ENCODE measurements at regions not wholly inside any gene's neighbourhood (a gene's known extent, or its start where the extent isn't known, plus 50 kb on each side); places are given as distances from the start of the nearest gene placed in this dataset.
A peak's percentile ranks its signal among the peaks of the same experiment; 100 is the strongest.
"Not testable (repeated sequence)": the region's sequence is repeated elsewhere in the genome, so short reads cannot be mapped to it uniquely, and the experiment has no call there.

DNA sequence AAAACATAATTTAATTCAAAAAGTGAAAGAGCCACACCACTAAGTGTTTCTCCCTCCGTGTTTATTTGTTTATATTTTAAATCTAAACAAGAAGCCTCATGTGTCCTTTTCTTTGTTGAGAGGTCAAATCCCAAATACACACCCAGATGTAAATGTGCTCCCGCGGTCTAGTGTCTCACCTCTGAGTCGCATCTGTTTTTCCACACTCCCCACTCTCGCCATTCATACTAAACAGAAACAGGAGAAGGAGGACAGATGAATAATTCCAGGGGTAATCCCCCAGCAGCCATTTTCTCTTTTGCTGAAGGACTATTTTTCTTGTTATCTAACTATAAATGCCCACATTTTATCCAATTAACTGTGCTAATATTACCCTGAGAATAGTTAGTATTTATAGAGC lies 361.6 kb upstream of the RIOK2 start:
- DNase-seq (ENCODE audit: low read depth), result no peak

DNA sequence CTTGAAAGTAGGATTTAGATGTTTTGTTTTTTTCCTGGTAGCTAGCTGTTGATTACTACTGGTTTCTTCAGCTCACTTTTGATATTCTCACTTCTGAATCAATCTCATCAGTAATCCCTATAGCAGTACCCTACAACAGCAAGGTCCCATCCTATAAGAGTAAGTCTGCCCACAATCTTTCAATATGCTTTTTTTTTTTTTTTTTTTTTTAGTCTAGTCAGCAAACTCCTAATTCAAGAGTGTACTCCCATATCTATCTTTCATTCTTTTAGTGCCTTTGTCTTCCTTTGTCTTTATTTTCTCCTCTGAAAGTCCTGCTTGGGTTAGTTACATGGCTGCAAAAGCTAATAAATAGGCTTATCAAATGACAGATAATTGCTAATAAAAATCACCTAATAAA lies 362.4 kb upstream of the RIOK2 start:
- DNase-seq (ENCODE audit: low read depth), result no peak

DNA sequence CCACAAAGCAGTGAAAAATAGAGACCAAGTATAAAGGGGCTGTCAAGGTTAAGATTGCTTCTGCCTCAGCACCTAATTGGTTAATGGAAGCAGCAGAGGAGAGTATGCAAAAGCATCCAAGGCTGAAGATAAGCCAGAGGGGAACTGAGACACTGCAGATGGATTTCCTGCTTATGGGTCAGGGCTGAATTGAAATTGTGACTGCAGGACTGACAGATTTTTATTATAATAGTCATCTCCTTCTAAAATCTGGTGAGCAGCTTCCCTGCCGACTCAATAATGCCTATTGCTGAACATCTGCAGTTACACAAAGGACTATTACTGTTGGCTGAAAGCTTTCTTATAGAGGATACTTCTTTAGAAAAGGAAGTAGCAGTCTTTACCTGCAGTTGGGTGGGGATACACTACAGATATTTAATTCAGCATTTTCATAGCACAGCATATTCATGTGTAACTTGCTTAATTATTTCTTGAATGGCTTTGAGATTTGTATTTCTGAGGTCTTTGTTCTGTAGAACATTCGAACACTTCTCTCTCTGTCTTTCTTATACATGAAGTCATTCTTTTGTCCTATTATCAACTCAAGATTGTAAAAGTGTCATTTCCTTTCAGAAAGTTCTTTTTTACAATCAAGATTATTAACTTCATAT lies 363.0 kb upstream of the RIOK2 start:
- DNase-seq (ENCODE audit: low read depth), result no peak

DNA sequence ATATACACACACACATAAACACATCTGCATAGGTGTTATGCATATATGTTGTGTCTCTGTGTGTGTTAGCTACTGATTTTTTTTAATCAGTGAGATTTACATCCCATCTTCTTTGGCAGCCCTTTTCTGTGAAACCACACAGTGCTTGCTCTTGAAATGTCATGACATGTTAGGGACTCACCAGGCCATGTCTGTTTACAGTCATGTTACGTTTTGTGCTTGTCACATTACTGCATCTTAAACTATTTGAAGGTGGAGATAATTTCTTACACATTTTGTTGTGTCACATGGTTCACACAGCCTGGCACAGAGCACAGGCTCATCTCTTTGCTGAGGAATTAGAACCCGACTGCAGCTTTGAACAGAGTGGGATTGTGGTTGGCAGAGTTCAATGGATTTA lies 364.4 kb upstream of the RIOK2 start:
- no peak for DNase-seq (ENCODE audit: low read depth)

DNA sequence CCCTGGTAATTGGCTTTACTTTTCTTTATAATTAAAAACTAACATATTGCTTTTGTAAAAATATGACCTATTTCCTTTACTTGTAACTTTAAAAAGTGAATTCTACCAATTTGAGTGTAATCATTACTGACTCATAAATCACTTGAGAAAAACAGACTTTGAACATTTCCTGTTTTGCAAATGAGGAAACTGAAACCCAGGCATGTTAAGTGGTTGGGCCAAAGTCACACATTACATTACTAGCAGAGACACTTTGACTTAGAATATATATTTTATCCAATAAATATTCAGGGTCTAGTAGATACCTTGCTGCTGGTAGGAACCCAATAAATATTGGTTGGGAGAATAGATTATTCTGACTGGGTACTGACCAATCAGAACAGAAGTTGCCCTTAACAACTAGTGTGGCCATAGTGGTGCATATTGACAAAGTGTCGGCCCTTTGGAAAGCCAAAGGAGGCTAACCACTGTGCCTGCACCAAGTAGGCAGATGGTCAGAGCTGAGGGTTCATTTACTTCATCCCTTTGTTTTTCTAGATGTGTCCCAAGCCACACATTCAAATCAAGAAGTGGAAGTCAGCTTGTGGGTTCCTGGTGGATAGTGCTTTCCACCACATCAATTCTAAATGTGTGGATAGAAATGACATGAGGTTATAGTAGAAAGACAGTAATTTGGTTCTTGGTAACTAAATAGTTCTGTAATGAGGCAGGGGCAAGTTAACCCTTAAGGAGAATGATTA lies 365.1 kb upstream of the RIOK2 start:
- DNase-seq (ENCODE audit: low read depth), result no peak

DNA sequence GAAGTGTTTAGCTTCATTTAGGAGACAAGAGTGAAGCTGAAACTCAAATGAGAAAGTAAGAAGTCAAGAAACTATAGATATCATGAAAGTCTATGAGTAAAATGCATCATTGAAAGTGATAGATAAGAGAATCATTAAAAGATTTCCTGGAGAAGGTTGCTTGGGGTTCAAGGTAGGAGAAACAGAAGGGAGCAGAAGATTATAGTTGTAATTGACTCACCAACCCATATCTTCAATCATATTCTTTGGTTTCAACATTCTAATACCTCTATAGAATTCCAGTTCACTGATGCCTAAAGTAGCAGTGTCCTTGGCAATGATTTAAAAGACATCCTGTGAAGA lies 365.7 kb upstream of the RIOK2 start:
- no peak for DNase-seq (ENCODE audit: low read depth)

DNA sequence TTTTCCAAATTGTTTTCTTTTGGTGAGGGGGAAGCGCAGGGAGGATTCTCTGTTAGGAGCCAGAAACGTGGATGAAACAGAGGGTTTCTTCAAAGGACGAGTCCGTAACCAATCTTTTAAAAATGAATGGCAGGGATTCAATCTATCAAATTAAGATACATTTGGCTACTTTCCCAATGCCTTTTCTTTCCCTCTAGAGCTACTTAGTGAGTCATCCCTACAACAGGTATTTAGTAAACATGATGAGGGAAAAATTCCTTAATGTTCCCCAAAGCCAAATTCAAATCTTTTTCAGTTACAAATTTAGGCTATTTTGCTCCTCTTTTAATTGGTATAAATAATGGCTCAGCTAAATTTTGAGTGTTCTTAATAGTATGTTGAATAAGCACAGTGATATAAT lies 366.4 kb upstream of the RIOK2 start:
- no peak for DNase-seq (ENCODE audit: low read depth)

DNA sequence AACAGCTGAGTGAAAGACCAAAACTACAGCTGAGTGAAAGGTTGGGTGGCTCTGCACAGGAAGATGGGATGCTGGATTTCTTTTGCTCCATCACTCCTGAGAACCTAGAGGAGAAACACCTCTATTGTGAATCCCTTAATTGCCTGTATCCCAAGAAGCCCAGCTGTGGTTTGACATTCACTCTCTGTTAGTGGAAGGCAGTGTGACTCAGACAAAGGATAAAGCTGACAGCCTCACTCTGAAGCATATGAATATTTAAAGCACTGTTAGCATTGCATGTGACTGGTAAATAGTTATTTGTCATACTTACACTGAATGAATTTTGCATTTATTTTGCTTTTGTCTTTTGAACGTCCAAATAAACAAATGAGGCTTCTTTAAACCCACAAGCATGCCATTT lies 367.1 kb upstream of the RIOK2 start:
- DNase-seq (ENCODE audit: low read depth), result peak; percentile 61

DNA sequence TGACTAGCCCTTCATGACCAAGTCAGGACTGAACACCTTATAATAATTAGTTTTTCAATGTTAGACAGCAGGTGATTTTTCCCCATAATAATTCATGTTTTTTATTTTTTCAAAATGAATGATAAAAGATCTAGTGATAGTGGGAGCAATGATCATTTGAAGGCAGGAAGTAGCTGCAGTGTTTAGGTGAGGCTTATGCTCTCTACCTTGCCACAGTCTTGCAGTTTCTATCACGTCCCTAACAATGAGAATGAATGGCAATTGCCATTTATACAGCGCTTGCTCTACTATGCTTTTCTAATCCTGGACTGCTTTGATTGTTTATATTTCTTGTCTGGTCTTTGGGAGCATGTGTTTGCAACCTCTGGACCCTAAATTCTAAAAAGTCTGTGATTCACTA lies 367.8 kb upstream of the RIOK2 start:
- no peak for DNase-seq (ENCODE audit: low read depth)

DNA sequence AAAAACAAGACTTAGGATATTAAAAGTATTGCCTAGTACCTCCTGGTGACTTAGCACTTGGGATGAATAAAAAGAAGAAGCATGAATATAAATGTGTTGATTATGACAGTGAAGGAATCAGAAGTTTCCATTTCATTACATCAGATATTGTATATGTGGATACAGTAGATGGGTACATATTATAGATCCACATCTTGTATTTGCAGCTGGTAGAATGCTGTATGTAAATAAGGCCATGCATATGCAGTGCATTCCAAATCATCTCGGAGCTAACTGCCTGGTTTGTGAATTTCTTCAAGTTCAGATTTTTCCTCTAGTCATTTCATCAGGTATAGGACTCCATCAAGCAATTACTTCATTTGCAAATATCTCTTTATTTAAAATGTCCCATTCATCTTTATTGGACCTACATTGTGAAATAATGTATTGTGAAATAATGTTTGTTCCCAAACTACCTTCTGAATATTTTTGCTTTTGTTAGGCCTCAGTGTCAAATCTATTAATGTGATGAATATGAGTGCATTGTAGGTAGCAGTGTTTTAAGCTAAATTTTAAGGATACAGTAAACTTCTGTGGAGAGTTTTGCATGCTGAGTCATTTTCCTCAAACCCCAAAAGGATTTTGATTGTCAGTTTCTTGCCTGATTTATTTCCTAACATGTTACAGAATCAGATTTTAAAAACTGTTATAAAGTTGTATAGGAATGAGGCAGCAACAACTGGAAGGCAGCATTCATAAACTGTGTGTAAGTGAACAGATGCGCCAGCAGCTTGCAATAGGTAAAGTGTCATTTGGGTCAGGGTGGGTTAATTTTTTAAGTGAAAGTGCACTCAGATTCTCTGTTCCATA lies 370.8 kb upstream of the RIOK2 start:
- peak; percentile 77 for DNase-seq (ENCODE audit: low read depth)

DNA sequence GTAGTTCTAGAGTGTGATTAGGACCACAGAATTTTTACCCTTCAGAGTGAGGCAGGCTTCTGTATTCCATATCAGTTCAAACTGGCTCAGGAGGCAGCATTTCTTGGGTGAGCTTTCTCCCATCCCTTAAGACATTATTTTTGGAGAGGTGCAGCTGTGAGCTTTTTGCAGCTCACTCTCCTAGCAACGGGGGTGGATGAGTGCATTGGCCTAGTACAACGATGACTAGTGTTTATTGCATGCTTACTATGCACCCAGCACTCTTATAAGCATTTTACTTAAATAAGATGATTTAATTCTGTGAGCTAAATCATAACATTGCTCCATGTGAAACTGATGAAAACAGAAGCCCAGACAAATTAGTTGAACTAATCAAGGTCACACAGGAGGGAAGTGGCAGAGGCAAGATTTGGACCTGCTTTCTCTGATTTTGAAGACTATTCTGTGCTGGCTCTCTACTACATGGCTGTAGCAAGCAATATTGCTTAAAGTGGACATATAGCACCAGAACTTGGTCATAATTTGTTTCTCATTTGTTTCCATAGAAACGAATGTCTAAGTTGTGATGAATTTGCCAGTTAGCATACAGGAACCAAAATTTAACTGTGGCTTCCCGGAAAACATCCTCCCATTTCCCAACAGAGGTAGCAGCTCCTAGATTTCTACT lies 372.1 kb upstream of the RIOK2 start:
- peak; percentile 44 for DNase-seq (ENCODE audit: low read depth)

DNA sequence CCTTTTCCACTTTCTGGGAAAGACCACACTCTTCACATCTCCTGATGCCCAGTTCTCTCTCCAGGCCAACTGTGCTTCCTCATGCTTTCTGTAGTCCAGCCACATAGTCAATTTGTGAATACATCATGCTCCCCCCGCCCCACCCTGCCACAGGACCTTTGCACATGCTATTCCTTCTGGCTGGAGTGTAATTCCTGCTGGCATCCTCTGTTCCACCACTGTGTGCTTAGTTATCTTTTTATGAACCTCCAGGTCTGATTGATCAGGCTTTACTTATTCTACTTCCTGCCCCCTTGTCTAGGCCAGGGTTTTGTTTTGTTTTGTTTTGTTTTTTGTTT lies 372.6 kb upstream of the RIOK2 start:
- no peak for DNase-seq (ENCODE audit: low read depth)

DNA sequence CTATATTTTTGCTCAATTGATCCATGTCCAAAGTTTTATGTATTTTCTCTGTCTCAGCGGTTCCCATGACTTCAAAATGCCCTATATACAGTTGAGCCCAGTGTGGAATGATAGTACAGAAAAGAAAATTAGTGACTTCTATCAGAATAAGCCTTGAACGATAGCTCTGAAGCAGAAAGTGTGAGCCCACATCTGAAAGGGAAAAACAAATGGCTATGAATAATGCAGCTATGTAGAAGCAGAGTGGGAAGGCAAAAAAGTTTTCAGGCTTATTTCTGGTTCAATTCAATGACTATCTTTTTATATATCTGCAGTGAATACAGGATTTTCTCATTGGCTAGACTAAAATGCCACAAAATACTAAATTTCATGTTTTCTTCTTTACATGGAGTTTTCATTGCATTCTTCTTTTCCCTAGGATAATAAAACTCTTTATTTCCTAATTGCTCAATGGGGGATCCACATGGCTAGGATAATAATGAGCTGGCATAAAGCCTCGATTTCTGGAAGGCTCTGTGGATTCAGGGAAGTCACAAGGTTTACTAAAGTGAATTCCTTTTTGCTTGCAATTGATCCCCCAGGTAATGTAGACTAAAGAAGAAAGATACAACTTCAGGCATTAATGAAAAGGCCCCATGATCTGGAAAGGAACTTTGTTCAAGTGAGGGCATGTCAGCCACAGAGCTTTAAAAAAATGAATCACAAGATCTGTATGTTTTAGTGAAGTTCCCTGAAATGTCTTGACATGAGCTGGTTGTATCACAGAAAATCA lies 377.0 kb upstream of the RIOK2 start:
- no peak for DNase-seq (ENCODE audit: low read depth)

DNA sequence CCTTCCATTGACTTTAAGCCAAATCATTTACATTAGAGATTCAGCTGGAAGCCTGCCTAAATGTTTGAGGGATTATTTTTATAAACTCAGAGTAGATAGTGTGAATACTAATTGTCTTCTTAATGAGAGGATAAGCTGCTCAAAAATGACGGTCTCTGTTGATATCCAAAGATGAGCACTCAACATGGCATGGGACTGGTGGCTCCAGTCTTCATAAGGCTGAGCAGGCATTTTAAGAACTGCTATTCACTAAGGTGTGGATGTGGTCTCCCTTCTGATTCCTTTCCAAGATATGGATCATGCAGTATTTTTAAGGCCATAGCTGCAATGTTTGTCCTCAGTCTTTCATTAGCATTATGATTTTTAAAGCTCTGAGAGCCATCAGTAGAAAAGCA lies 377.5 kb upstream of the RIOK2 start:
- no peak for DNase-seq (ENCODE audit: low read depth)

DNA sequence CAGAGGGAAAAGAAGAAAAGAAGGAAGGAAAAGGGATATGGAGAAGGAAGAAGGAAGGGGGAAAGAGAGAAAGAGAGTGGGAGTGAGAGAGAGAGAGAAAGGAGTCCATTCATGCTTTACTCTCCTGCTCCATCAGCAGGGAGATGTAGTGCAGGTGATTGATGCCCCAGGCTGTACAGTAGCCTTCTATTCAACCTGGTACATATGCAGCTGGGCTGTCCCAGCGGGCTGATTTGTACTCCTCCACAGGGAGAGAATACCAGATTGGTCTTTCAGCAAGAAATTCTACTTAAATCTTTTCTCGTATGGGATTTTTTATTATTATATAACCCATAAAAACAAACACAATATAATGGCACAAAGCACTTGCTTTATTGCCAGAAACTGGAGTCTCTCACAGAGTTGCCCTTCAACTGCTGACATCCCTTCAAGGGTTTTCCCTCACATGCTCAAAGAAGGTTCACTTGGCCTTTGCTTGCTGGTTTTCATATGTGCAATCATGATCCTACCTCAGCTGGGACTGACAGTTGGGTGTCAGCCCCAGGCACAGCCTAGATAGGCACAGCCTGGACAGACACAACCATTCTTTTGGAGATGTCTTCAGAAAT lies 380.1 kb upstream of the RIOK2 start:
- DNase-seq (ENCODE audit: low read depth), result no peak

DNA sequence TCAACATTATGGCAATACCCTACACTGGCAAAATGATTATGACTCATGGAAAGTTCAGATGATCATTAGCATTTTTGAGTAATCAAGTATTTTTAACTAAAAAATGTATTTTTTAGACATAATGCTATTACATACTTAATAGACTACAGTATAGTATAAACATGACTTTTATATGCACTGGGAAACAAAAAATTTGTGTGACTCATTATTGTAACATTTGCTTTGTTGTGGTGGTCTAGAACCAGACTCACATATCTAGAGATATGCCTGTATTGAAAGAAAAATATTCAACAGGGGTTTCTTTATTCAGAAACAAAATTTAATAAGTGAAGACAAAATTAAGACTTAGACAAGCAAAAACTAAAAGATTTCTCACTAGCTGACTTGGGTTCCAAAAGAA lies 385.3 kb upstream of the RIOK2 start:
- DNase-seq (ENCODE audit: low read depth), result no peak

DNA sequence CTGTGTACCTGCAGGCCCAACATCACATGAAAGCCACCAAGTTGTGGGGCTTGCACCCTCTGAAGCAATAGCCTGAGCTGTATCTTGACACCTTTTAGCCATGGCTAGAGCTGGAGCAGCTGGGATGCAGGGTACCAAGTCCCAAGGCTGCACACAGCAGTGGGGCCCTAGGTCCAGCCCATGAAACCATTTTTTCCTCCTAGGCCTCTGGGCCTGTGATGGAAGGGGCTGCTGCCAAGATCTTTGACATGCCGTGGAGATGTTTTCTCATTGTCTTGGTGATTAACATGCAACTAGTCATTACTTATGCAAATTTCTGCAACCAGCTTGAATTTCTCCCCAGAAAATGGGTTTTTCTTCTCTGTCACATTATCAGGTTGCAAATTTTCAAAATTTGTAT lies 387.2 kb upstream of the RIOK2 start:
- no peak for DNase-seq (ENCODE audit: low read depth)

DNA sequence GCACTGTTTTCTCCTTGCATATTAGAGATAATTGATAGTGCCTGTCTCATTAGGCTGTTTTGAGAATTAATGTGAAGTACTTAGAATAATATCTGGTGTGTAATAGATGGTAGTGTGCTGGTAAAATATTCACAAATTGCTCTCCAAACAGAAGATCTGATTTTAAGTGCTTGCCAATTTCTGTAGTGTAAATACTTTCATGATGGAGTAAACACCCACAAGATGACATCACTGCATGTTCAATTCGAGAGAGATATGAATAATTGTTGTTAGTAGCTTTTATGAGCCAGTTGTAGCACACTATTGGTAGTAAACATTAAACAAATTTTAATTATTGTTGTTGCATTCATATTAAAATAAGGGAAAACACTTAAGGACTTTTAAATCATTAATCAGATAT lies 392.3 kb upstream of the RIOK2 start:
- no peak for DNase-seq (ENCODE audit: low read depth)

DNA sequence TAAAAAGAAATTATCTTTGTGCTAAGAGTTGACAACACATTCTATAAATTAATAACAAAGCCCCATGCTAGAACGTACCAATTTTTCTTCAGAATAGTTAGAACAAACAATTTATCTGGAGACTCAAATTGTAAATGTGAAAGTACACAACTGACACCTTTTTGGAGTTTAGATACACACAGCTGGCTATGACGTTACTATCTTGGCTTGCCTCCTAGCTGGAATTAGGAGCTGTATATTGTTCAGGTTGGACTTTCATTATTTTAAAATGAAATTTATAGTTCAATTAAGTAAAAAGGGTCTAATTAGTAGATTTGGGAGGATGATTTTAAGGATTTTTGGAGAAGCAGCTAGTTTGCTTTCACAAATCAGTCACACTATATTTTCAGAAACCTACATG lies 393.9 kb upstream of the RIOK2 start:
- DNase-seq (ENCODE audit: low read depth), result no peak

DNA sequence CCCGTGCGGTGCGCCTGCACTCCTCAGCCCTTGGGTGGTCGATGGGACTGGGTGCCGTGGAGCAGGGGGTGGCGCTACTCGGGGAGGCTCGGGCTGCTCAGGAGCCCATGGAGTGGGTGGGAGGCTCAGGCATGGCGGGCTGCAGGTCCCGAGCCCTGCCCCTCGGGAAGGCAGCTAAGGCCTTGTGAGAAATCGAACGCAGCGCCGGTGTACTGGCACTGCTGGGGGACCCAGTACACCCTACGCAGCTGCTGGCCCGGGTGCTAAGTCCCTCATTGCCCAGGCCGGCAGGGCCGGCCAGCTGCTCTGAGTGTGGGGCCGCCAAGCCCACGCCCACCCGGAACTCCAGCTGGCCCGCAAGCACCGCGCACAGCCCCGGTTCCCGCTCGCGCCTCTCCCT lies 396.9 kb upstream of the RIOK2 start:
- DNase-seq (ENCODE audit: low read depth), result not testable (repeated sequence)

DNA sequence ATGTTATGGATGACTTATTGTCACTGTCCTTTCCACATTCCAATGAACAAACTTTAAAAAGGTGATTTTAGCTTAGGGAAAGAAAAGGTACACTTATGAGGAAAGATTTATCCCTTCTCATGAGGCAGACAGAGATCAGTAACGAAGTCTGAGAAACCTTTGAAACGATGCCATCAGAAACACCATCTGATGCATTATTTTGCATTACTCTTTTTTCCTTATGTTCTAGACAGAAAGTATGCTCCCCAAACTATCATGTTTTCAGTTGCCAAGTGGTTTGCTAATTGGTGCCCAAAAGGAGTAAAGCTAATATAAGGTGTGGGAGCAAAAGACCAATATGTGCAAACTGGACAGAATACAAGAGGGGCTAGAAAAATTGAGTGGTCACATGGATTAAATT lies 397.7 kb upstream of the RIOK2 start:
- no peak for DNase-seq (ENCODE audit: low read depth)

DNA sequence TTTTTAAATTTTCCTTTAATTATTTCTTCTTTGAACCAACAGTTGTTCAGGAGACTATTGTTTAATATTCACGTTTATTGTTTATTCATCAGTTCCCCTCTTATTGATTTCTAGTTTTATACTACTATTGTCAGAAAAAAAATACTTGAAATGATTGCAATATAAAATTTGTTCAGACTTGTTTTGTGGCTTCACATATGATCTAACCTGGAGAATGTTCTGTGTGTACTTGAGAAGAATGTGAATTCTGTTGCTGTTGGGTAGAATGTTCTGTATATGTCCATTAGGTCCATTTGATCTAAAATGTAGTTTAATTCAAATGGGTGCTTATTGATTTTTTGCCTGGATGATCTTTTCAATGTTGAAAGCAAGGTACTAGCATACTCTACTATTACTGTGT lies 408.7 kb upstream of the RIOK2 start:
- DNase-seq (ENCODE audit: low read depth), result no peak

Data from amniotic epithelial cell (primary cell).